ENCODE measurements at regions not wholly inside any gene's neighbourhood (a gene's known extent, or its start where the extent isn't known, plus 50 kb on each side); places are given as distances from the start of the nearest gene placed in this dataset.

DNA sequence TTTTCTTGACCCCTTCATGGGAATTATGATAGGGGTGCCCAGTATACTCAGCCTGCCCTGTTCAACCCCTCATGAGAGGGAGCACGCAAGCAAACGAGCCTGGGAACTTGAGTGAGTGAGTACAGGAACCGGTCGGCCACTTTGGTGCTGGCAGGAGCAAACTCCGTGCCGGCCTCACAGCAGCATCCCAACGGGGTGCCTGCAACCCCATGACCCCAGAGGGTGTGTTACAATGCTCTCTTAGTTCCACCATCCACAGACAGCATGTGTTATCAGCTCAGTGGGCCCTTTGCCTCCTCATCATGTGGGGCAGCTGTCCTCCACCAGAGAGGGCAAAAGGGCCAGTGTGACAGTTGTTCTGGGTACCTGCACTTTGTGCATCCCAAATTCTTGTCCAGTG, 289.8 kb downstream of the FRK start:
- TF ChIP-seq, protein P1, sequence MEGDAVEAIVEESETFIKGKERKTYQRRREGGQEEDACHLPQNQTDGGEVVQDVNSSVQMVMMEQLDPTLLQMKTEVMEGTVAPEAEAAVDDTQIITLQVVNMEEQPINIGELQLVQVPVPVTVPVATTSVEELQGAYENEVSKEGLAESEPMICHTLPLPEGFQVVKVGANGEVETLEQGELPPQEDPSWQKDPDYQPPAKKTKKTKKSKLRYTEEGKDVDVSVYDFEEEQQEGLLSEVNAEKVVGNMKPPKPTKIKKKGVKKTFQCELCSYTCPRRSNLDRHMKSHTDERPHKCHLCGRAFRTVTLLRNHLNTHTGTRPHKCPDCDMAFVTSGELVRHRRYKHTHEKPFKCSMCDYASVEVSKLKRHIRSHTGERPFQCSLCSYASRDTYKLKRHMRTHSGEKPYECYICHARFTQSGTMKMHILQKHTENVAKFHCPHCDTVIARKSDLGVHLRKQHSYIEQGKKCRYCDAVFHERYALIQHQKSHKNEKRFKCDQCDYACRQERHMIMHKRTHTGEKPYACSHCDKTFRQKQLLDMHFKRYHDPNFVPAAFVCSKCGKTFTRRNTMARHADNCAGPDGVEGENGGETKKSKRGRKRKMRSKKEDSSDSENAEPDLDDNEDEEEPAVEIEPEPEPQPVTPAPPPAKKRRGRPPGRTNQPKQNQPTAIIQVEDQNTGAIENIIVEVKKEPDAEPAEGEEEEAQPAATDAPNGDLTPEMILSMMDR (IDR thresholded peaks at IDR 0.05 in 2 of 3, conservative IDR thresholded peaks at IDR 0.05 in 1 of 3; ENCODE audit: borderline replicate concordance in 1 of 3, insufficient read depth in 1 of 3, low read depth in 2 of 3, low read length in 2 of 3): no peak
- TF ChIP-seq POLR2AphosphoS5 (IDR thresholded peaks at IDR 0.05; ENCODE audit: low read depth, low read length): no peak
